Activated CD8-positive, alpha-beta memory T cell treated with anti-CD3 and anti-CD28 coated beads, Interleukin-2, amount 50 U/mL, for 1 hour (primary cell): ENCODE measurements at regions not wholly inside any gene's neighbourhood (a gene's known extent, or its start where the extent isn't known, plus 50 kb on each side); places are given as distances from the start of the nearest gene placed in this dataset.

Experiments used
- DNase-seq: peaks from one replicate; pipeline ENCODE4 v3.0.0-alpha.2; 2020; ENCODE audit errors: extremely low read depth

DNA sequence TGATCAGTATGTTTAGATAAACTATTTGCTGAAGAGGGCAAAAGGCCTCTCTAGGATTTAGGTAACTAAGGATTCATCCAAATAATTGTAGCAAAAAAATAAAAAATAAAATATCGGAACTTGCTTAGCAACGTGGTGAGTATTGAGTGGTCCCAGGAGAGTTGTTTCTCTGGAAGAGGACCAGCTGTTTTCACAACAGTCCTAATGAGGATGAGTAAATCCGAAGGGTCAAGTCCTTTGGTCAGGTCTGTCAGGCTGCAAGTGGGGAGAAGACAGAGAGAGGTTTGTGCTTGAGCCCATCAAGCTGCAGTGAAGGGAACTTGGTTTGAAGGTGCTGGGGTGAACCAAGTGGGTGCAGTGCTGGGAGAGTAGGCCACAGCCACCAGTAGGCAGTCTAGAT lies 539.2 kb downstream of the SLC4A3 start:
- no peak for DNase-seq

DNA sequence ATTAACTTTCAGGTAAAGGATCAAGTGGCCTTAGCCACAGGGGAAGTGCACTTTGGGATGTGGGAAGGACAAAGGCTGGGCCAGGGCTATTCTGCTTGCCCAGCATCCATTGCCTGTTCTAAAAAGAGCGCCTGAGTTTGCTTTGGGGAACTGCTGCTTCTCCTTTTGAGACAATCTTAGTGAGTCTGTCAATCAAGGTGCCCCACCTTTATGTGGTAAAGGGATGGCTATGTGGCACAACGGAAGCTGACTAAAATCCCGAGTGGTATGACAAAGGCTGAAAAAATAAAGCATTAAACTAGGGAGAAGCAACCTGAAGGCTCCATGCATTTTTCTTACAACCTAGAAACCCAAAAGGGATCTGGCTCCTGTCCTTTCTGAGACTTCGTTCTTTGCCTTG lies 540.5 kb downstream of the SLC4A3 start:
- no peak for DNase-seq

DNA sequence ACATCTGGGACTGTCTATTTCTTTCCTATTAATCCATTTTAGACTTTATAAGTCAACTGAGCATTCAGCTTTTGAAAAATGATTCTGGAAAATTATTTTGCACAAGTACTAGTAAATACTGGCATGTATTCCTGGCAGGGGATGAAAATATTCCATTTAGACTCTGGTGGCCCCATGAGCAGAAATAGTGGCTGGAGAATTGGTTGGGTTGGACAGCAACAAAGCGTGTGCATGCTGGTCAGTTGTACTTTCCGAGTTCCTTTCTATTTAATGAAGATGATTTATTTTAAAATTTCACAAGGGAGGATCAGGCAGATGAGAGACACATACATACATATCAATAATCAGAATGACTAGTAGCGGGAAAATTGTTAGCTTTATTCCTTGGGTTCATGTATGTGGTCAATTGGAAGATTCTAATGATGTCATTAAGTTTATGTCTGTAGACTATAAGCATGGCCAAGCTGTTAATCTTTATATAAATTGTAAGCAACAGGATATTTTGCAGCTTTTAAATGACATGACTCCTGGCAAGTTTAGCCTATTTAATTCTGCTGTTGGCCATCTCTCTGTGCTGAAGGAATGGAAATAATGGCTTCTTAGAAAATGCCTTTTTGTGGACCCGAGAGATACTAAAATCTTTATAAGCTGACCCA lies 541.6 kb downstream of the SLC4A3 start:
- DNase-seq = no peak

DNA sequence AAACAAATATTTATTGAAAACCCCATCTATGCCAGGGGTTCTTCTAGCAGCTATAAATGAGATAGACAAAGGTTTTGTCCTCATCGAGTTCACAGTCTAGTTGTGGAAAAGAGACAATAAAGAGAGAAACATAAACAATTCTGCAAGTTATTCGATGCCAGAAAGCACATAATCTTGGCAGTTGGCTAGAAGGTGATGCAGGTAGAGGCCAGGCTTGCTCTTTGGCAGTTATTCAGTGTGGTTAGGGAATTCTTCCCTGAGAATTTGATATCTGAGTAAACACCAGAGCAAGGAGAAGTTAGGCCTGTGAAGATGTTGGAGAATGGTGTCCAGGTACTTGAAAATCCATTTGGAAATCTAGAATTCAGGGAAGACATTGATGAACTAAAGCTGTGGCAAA lies 547.4 kb downstream of the SLC4A3 start:
- DNase-seq = no peak

DNA sequence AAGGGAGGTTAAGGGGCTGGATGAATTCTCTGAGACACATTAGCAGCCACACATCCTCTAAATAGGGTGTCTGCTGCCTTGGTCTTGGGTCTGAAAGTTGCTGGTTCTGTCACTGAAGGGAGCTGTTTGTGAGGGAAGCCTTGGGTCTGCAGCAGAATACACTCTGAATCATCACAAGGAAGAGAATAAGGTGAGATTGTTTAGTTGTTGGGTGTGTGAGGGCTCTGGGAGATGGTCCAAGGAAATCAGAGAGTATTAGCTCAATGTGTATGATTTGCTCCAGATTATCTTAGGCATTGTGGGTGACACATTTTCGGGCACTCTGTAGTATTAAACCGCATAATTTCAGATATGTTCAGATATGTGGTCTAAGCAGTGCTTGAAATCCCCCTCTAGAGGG lies 548.5 kb downstream of the SLC4A3 start:
- no peak for DNase-seq

DNA sequence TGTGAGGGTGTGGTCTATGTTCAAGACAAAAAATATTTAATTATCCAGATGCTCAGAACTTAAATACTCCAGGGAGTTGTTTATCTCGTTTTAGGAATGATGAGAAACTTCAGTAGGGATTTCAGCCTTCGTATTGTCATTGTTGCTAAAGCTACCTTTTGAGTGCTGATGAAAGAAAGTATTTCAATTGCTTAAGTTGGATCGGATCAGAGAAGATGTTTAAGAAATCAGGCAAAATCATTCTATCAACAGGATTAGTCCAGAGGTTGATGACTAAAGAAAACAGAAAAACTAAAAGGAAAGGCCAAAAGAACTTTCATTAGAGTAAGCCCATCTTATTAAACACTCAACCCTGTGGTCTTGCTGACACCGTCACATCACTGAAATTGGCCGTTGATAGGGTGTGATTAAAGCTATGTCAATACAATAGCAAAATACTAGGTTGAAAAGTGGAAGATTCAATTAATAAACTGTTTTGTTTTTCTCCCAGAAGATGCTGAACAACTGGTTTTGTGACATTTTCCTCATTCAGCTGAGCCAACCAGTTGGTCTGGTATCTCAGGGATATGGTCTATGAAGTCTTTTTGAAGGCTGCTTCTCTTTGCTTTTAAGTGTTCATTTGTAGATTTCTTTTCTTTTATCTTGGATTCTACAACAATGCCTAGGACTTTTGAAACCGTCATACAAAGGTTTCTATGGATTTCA lies 551.7 kb downstream of the SLC4A3 start:
- no peak for DNase-seq

DNA sequence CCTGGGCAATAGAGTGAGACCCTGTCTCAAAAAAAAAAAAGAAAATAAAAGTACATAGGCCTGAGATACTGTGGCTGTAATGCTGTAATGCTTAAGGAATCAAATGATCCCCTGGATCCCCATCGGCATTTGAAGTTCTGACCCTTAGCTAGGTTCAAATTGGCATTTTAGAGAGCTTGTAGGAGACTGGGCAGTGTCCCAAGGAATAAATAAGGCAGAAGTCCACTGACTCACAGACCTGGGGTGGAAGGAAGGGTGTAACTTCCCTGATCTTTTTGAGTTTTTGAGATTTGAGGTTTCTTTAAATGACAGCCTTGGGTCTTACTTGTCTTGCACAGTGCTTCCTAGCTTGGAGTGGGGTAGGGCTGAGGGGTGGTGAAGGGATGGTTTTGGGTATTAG lies 553.7 kb downstream of the SLC4A3 start:
- no peak for DNase-seq

DNA sequence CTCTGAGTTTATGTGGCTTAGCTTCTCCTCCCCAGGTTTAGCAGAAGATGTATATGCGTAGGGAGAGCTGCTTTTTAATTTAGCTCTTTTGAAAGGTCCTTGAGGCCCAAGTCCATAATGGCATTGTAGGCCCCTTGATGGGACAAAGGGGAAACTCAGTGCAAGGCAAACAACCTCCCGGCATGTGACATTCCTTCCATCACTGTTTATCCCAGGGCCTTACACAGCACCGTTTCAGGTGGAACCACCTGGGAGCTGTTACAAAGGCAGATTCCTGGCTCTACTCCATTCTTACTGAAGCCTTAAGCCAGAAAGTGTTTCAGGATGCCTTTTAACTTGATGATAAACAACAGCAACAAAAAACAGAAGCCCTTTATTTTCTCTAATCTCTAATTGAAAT lies 555.4 kb downstream of the SLC4A3 start:
- no peak for DNase-seq

DNA sequence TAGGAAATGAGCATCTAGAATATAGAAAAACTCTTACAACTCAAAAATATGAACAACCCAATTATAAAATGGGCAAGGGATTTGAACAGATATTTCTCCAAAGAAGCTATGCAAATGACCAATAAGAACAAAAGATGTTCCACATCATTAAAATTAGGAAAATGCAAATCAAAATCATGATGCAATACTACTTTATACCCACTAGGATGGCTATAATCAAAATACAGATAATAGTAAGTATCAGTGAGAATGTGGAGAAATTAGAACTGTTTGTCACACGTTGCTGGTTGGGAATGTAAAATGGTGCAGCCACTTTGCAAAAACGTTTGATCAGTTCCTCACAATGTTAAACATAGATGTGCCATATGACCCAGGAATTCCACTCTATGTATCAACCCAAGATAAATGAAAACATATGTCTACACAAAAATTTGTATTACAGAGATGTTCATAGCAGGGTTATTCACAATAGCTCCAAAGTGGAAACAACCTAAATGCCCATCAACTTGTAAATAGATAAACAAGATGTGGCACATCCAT lies 558.4 kb downstream of the SLC4A3 start:
- no peak for DNase-seq

DNA sequence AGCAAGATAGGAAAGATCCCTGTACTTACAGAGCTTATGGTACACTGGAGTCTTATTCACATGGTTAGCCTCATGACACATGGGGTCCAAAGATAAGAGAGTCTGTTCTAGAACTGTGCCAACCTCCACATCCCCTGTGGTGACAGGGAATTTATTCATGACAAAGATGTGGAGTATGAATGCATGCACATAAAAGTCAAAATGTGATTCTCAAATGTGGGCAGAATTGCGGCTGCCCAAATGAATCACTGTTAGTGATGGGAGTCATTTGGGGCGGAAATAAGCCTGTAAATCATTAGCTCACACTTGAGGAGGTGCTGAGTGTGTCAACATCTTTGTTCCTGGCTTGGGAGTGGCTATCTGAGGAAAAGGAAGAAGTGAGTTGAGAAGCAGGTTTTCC lies 560.6 kb downstream of the SLC4A3 start:
- DNase-seq = no peak

DNA sequence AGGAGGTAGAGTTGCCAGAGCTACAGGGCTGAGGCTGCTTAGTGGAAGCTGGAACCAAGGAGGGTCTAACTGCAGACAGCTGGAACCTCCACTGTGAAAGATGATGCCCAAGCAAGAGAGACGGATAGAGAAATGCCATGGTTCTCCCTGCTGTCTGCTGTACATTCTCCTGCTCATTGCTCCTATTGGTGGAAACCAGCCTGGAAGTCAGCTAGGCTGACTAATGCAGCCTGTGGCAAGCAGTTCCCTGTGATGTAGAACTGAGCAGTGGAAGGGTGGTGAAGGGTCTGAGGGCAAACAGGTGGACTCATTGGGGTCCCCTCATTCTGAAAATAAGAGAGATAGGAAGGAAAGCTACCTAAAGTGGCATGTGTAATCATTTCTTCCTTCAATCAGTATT lies 563.6 kb downstream of the SLC4A3 start:
- no peak for DNase-seq

DNA sequence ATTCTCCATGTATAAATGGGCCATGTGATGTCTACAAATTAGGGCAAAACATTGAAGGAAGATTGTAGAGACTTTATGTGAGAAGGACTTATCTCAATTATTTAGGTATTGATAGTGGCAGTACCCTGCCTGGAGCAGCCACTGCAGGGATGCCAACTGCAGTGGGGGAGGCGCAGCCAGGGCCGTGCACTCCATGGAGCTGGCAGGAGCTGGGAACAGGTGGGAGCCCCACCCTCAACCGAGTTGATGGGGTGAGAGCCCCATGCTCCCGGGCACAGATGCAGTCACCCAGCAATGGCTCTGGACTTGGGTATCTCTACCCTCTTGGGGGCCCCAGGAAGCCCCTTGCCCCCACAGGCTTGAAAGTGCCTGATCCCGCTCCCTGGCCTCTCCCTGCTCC lies 564.3 kb downstream of the SLC4A3 start:
- DNase-seq = no peak

DNA sequence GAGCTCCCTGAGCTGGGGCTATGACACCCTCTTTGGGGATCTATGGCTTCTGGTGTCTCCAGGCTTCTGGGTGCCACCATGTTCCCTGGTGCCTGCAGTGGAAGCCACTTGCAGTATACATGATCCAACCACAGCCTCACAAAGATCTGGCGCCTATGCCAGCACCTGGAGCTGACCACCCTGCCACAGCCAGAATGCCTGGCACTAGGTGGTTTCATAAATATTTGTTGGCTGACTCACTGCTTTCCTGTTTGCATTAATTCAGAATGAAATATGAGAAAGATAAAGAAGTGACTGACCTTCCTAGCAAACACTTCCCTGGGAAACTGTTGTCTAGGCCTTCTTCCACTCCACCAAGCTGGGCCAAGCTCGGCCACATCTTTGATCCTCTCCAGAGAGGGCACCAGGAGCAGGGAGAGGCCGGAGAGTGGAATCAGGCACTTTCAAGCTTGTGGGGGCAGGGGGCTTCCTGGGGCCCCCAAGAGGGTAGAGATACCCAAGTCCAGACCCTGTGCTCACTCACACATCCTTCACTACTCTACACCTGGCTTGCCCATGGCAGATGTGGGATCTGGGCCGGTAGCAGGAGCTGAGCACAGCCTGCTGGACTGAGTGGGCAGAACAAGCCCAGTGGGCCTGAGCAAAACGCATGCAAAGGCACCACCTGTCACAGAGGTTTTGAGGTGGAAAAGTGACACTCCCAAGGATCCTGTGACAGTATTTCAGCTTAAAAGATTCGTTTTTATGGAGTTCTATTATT lies 565.7 kb downstream of the SLC4A3 start:
- no peak for DNase-seq

DNA sequence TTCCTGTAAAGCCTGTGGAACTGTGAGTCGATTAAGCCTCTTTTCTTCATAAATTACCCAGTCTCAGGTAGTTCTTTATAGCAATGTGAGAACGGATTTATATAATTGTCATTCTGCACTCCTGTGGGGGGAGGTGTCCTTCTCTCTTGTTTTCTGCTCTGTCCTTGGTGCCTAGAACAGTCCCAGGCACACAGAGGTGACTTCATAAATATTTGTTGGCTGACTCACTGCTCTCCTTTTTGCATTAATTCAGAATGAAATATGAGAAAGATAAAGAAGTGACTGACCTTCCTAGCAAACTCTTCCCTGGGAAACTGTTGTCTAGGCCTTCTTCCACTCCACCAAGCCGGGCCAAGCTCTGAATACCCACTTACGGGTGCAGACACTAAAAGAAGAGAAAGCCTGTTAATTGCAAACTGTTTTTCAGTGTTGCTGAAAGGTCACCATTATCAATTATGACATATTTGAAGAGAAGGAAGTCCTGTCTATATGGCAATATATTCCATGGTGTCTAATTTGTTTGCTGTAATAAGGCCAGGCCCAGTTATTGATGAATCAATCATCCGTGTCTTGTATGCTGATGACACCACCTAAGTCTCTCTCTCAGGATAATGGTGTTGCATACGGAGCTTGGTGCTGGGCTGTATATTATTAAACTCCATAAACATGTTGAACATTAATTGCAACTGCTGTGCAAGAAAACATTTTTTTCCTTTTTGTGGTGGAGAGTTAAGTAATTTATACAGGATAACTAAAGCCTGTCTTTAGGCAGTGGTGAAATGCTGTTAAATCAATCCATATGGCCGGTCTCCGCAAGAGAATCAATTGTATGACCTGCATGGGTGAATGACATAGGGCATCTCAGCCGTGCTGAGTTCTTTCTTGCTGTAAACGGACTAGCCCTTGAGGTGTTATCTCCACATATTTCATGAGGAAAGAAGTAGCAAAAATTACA lies 567.5 kb downstream of the SLC4A3 start:
- no peak for DNase-seq

DNA sequence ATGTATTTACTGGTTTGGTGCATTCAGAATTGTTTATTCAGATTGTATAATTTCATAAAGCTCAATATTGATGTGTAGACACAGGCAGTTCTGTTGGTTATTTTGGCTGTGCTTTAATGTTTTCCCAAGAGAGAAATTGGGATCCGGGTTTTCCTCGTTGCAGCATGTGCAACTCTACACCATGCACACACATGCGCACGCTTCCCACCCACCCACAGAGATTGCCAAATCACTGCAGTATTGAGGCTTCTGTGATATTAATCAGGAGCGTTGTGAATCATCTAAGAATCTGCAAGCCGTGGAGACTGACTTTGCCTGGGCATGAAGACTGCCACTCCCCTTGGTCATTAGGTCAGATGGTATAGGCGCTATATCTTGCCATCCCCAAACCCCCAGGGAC lies 571.5 kb downstream of the SLC4A3 start:
- DNase-seq = no peak

DNA sequence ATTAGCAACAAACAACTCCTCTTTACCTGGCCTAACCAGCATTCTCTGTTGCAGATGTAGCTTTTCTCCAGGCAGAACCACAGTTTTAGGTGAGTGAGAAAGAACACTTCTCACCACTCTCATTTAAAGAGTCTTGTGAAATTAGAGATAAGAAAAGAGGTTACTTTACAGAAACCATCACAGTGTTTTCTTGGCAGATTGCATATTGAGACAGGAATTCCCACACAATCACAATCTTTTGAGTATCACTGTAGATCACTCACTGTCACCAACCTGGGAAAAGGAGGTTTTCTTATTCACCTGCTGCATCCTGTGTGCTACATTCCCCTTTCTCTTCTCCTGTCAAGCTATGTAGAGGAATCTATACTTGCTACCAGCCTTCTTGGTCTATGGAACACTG lies 574.6 kb downstream of the SLC4A3 start:
- no peak for DNase-seq

DNA sequence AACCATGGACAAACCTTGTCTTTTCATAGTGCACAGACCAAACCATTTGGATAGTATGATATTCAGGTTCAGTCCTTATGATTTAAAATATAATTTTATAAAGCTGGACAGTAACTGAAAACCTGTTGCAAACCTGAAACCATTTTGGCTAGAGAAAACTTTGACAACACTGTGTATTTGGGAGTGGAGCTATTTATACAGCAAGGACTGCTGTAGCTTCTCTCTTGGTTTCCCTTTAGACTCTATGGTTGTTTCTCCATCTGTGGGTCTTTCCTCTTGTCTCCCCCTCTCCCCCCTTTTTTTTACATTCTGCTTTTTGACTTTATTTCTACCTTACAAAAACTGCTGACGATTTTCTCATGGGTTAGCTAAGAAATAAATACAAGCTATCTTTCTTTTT lies 581.7 kb downstream of the SLC4A3 start:
- no peak for DNase-seq

DNA sequence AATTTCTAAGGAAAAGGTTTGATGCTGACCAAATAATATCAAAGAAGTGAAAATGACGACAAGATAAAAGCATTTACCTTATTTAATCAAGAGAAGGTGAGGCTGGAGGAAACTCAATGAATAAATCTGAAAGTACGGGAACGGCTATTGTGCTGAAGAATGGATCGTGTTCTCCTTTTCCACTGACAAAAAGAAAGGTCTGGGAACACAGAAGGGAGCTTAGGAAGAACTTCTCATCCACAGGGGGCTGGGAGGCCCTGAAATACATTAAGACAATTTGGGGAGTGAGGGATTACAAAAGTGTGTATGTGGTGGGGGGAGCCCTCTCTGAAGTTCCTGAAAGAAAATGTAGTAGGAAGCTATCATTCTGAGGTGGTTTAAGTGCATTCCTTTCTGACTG lies 582.3 kb downstream of the SLC4A3 start:
- DNase-seq = no peak

DNA sequence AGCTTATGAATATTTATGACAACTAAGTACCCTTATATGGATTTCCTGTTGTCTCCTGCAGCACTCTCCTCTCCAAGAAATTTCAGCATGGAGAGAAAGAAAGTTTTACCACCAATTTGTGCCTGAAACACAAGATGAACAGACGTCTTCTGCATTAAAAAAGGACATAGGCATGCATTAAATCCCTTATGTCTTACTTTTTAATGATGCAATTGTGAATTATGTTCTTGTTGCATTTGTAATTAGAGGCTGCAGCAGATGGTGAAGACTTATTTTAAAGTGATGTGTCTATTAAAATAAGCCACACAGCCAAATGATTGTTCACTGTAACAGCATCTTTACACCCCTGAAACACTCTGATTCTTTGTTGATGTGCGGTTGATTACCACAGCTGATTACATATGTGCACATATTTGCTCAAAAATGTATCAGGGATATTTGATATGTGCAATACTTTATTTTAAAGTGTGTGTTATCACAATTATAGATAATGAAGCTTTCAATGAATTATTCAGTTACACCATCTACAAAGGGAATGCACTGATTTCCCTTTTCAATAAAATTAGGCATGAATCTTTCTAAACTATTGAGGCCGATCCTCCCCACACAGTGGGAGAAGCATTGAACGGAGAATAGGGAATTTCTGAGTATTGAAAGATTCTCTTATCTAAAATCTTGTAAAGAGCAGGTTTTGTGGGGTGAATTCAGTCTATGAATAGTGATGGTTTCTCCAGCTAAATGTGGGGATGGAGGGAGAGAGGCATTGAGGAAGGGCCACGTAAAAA lies 585.1 kb downstream of the SLC4A3 start:
- no peak for DNase-seq

DNA sequence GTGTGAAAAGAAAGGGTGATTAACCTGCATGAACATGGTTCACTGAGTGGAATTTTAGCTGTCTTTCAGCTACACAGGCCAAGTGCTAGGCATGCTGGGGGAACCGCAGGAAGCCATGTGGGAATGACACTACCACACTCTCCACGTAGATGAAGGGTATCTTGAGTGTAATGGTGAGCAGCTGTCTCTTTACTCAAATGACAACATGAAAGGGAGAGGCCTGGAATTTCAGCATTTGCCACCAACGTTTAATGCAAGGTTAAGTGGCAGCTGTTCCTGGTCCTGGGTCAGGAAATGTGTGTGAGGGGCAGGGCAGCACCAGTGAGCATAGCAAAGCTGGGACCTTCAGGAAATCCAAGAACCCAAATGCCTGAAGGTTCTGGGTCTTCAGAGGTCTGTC lies 588.4 kb downstream of the SLC4A3 start:
- DNase-seq = no peak

DNA sequence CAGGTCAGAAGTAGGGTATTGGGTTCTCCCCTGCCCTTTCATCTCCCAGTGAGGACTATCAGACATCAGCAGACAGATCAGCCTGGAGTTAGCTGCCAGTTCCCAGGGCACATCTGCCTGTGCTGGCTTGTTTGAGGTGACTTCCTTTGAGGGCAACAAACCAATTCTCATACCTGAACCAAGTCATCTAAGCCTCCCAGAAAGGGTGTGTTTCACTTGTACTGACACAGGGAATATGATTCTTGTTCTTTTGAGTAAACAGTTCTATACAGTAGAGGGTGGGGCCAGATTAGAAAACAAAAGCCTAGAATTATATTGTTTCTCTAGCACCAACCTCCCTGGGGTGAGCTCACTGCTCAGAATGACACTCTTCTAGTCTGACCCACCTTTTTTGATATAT lies 591.9 kb downstream of the SLC4A3 start:
- no peak for DNase-seq
